ENCODE measurements at regions not wholly inside any gene's neighbourhood (a gene's known extent, or its start where the extent isn't known, plus 50 kb on each side); places are given as distances from the start of the nearest gene placed in this dataset.

DNA sequence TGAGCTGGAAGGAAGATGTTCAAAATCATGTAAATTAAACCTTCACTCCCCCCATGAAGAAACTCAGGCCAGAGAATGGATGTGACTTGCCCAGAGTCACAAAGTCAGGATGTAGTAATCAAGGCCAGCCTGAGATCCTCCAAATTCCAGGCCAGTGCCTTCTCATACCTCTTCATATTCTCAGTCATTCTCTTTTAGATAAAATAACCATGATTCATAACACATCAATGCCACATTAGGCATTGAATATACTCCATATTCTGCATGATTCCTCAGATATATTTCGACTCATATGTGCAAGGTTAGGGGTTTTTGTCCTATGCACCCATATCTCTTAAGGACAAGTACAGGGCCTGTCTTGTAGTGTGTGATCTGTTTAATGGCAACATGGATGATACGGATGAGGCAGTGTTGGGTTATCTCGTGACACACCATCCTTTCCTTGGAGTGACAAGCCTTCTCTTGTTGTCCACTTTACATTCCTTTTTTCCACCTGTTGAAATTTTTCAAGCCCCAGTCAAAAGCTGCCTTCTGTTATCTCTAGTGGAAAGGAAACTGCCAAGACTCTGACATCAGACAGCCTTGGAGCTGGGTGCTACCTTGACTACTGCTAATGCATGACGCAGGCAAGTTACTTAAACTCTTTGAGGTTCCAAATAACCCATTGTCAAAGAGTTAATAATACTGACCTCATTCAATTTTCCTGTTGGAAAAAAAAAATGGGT, 227.5 kb upstream of the NR4A3 start:
- TF ChIP-seq, protein P1, sequence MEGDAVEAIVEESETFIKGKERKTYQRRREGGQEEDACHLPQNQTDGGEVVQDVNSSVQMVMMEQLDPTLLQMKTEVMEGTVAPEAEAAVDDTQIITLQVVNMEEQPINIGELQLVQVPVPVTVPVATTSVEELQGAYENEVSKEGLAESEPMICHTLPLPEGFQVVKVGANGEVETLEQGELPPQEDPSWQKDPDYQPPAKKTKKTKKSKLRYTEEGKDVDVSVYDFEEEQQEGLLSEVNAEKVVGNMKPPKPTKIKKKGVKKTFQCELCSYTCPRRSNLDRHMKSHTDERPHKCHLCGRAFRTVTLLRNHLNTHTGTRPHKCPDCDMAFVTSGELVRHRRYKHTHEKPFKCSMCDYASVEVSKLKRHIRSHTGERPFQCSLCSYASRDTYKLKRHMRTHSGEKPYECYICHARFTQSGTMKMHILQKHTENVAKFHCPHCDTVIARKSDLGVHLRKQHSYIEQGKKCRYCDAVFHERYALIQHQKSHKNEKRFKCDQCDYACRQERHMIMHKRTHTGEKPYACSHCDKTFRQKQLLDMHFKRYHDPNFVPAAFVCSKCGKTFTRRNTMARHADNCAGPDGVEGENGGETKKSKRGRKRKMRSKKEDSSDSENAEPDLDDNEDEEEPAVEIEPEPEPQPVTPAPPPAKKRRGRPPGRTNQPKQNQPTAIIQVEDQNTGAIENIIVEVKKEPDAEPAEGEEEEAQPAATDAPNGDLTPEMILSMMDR (IDR thresholded peaks at IDR 0.05; ENCODE audit: insufficient read depth, low read length) = no peak
- no peak for TF ChIP-seq GABPA (IDR thresholded peaks at IDR 0.05; ENCODE audit: low read depth)
- TF ChIP-seq, protein P2, sequence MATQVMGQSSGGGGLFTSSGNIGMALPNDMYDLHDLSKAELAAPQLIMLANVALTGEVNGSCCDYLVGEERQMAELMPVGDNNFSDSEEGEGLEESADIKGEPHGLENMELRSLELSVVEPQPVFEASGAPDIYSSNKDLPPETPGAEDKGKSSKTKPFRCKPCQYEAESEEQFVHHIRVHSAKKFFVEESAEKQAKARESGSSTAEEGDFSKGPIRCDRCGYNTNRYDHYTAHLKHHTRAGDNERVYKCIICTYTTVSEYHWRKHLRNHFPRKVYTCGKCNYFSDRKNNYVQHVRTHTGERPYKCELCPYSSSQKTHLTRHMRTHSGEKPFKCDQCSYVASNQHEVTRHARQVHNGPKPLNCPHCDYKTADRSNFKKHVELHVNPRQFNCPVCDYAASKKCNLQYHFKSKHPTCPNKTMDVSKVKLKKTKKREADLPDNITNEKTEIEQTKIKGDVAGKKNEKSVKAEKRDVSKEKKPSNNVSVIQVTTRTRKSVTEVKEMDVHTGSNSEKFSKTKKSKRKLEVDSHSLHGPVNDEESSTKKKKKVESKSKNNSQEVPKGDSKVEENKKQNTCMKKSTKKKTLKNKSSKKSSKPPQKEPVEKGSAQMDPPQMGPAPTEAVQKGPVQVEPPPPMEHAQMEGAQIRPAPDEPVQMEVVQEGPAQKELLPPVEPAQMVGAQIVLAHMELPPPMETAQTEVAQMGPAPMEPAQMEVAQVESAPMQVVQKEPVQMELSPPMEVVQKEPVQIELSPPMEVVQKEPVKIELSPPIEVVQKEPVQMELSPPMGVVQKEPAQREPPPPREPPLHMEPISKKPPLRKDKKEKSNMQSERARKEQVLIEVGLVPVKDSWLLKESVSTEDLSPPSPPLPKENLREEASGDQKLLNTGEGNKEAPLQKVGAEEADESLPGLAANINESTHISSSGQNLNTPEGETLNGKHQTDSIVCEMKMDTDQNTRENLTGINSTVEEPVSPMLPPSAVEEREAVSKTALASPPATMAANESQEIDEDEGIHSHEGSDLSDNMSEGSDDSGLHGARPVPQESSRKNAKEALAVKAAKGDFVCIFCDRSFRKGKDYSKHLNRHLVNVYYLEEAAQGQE (IDR thresholded peaks at IDR 0.05; ENCODE audit: insufficient replicate concordance, low read depth) = no peak

Data from HL-60 (cell line).